ENCODE measurements at regions not wholly inside any gene's neighbourhood (a gene's known extent, or its start where the extent isn't known, plus 50 kb on each side); places are given as distances from the start of the nearest gene placed in this dataset.

DNA sequence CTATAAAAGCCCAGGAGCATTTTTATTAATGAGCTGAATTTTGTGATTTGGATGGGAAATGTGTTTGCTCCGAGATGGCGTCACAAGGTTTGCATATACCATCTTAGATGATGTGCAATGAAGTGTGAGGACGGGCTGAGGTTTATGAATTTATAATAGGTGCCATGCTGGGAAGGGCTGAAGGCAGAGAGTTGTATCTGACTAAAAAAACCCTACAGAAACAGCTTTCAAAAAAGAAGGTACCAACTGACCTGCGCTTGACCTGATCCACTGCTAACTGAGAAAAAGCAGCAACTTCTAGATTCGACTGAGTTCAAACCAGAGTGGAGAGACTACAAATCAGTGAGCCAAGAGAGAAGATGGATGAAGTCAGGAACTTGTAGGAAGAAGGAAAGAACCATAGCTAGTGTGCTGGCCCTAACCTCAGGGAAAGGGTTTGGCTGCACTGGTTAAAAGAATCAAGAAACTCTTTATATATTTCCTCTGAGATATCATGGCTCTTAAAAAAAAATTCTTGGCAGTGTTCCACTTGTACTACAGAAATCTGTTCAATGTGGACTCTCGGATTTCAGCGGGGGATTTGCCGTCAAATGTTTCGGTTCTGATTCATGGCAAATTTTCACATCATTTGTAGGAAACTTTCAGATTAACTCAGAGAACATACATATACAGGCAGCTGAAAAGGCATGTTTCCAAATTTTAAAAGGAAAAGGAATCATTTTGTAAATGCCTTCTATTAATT lies 56.5 kb upstream of the HDGFL1 start:
- TF ChIP-seq, protein P1, sequence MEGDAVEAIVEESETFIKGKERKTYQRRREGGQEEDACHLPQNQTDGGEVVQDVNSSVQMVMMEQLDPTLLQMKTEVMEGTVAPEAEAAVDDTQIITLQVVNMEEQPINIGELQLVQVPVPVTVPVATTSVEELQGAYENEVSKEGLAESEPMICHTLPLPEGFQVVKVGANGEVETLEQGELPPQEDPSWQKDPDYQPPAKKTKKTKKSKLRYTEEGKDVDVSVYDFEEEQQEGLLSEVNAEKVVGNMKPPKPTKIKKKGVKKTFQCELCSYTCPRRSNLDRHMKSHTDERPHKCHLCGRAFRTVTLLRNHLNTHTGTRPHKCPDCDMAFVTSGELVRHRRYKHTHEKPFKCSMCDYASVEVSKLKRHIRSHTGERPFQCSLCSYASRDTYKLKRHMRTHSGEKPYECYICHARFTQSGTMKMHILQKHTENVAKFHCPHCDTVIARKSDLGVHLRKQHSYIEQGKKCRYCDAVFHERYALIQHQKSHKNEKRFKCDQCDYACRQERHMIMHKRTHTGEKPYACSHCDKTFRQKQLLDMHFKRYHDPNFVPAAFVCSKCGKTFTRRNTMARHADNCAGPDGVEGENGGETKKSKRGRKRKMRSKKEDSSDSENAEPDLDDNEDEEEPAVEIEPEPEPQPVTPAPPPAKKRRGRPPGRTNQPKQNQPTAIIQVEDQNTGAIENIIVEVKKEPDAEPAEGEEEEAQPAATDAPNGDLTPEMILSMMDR (IDR thresholded peaks at IDR 0.05; ENCODE audit: unreplicated experiment): no peak

DNA sequence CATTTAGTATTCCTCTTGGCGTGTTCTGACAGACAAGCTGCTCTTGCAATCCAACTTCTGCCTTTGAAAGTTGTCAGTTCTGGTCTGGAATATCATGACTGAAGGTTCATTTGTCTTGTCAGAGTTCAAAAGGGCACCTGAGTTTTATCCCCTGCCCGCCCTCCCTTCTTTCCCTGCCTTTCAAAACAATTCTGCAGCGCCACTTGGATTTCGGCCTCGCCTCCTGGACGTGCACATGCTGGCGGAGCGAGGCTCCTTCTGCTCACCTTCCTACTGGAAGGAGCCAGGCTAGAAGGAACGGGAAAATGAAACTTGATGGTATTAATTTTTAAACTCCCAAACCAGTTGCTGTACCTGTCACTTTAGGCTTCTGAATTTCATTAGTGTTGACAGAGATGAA lies 55.7 kb upstream of the HDGFL1 start:
- H3K27me3 Mint-ChIP-seq (ENCODE audit: unreplicated experiment): no peaks in the 10 kb centered on the region
- H3K4me1 Mint-ChIP-seq (ENCODE audit: unreplicated experiment): peaks cover 11% of the 10 kb centered on the region
- no peak overlapping the region for H3K4me3 Mint-ChIP-seq (ENCODE audit: unreplicated experiment)
- TF ChIP-seq, protein P1 (IDR thresholded peaks at IDR 0.05; ENCODE audit: unreplicated experiment): no peak
- H3K9me3 Mint-ChIP-seq (ENCODE audit: unreplicated experiment): no peaks in the 10 kb centered on the region
- H3K27ac Mint-ChIP-seq (ENCODE audit: unreplicated experiment): no peak overlapping the region
- no peak for DNase-seq (ENCODE audit: low spot score)
- H3K36me3 Mint-ChIP-seq (ENCODE audit: low read depth, unreplicated experiment): no peaks in the 10 kb centered on the region

More for the DNA sequence above, 56.5 kb upstream of the HDGFL1 start:
- H3K27me3 Mint-ChIP-seq (ENCODE audit: unreplicated experiment): no peaks in the 10 kb centered on the region
- DNase-seq (ENCODE audit: low spot score): no peak
- H3K4me1 Mint-ChIP-seq (ENCODE audit: unreplicated experiment): peaks cover 11% of the 10 kb centered on the region
- H3K27ac Mint-ChIP-seq (ENCODE audit: unreplicated experiment): no peak overlapping the region
- H3K9me3 Mint-ChIP-seq (ENCODE audit: unreplicated experiment): no peaks in the 10 kb centered on the region
- no peak overlapping the region for H3K4me3 Mint-ChIP-seq (ENCODE audit: unreplicated experiment)
- H3K36me3 Mint-ChIP-seq (ENCODE audit: low read depth, unreplicated experiment): no peaks in the 10 kb centered on the region

DNA sequence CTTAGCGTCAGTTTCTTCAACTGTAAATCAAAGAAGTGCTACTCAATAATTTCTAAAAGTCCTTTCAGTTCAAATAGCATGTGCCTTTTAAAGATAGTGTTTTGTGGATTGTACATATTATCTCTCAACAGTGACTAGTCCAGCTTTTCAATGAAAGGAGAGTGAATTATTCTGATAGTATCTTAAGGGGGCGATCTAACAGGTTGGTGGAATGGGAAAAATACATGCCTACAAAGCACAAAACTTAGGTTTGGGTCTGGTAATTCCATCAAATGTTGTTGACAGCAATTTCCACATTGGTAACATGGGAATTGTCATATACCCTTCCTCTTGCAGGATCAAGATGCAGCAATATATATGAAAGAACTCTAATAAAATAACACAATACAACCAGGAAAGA lies 50.1 kb upstream of the HDGFL1 start:
- no peak for DNase-seq (ENCODE audit: low spot score)
- TF ChIP-seq, protein P1 (IDR thresholded peaks at IDR 0.05; ENCODE audit: unreplicated experiment): no peak
- no peak overlapping the region for H3K4me3 Mint-ChIP-seq (ENCODE audit: unreplicated experiment)
- H3K9me3 Mint-ChIP-seq (ENCODE audit: unreplicated experiment): no peaks in the 10 kb centered on the region
- no peak overlapping the region for H3K27ac Mint-ChIP-seq (ENCODE audit: unreplicated experiment)
- no peaks in the 10 kb centered on the region for H3K27me3 Mint-ChIP-seq (ENCODE audit: unreplicated experiment)
- H3K4me1 Mint-ChIP-seq (ENCODE audit: unreplicated experiment): no peaks in the 10 kb centered on the region
- no peaks in the 10 kb centered on the region for H3K36me3 Mint-ChIP-seq (ENCODE audit: low read depth, unreplicated experiment)

All from endothelial cell (in vitro differentiated cells).